NCI-H2227 (cell line): ENCODE measurements at regions not wholly inside any gene's neighbourhood (a gene's known extent, or its start where the extent isn't known, plus 50 kb on each side); places are given as distances from the start of the nearest gene placed in this dataset.

ENCODE experiments used
- DNase-seq: peaks from one replicate; lab custom pipeline; 2025; ENCODE audit not compliant: unreplicated experiment; lab: John Stamatoyannopoulos, UW

DNA sequence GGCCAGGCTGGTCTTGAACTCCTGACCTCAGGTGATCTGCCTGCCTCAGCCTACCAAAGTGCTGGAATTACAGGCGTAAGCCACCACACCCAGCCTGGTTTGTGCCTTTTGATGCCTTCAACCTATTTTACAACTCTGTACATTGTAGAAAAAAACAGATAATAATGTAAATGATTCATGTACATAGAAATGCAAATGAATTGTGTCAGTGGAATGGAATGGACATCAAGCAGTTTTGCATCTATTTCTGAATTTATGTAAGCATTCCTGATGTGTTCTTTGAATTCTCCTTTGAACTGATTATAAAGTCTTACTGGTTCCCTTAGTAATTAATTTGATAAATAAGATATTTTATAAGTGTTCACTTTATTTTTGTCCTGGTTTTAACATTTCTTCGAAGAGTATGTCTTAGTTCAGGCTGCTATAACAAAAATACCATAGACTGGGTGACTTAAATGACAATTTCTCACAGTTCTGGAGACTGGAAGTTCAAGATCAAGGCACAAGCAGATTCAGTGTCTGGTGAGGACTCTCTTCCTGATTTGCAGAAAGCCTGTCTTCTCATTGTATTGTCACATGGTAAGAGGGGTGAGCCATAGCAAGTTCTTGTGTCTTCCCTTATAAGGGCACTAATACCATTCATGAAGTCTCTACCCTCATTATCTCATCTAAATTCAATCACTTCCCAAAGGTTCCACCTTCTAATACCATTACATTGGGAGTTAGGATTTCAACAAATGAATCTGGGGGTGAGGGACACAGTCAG lies 162.2 kb upstream of the S100G start:
- no peak for DNase-seq

DNA sequence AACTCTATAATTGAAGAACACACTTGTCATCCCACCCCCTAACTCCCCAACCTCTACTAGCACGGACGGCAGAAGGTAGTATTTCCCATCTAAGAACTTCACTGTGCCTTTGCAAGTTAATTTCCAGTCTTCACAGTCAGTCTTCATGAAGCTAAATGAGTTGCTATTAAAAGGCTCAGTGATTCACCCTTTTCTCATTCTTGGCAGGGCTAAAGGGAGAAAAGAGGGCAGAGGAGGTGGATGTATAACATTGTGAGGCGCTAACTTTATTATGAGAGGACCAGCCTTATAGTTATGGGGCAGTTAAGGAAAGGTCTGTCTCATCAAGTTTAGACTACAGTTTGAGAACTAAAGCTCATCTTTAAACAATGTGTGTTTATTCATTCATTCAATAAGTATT lies 161.0 kb upstream of the S100G start:
- no peak for DNase-seq

DNA sequence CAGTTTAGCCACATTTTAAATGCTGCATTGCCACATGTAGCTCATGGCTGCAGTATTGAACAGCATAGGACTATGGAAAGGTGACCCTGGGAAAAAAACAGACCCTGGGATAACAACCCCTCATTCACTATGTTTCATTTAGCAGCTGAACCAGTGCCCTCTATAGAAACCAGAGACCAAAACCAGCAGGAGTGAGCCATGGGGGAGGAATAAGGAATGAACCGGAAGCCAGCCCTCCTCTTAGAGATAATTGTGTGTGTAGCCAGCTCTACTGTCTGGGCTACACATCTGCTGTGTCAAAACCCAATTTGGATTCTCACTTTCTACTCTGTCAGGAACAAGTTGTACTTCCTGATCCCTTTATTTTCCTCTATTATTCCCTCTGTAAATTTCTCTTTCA lies 158.5 kb upstream of the S100G start:
- peak; percentile 23 for DNase-seq

DNA sequence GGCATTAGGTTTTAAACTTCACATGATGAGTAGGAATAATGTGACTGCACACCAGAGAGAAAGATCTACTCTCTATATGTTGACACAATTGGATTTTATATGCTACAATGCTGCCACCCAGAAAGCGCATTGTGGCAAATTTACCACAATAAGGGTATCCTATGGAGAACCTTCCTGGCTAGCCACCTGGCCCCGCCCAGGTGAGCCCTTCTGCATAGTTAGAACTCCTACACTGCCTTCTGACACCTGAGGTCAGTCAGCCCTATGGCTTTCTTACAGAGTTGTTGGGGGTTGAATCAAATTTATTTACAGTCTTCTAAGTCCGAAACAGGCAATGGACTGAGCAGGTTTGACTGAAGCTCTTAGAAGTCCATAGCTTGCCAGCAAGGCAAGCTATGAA lies 153.8 kb upstream of the S100G start:
- no peak for DNase-seq

DNA sequence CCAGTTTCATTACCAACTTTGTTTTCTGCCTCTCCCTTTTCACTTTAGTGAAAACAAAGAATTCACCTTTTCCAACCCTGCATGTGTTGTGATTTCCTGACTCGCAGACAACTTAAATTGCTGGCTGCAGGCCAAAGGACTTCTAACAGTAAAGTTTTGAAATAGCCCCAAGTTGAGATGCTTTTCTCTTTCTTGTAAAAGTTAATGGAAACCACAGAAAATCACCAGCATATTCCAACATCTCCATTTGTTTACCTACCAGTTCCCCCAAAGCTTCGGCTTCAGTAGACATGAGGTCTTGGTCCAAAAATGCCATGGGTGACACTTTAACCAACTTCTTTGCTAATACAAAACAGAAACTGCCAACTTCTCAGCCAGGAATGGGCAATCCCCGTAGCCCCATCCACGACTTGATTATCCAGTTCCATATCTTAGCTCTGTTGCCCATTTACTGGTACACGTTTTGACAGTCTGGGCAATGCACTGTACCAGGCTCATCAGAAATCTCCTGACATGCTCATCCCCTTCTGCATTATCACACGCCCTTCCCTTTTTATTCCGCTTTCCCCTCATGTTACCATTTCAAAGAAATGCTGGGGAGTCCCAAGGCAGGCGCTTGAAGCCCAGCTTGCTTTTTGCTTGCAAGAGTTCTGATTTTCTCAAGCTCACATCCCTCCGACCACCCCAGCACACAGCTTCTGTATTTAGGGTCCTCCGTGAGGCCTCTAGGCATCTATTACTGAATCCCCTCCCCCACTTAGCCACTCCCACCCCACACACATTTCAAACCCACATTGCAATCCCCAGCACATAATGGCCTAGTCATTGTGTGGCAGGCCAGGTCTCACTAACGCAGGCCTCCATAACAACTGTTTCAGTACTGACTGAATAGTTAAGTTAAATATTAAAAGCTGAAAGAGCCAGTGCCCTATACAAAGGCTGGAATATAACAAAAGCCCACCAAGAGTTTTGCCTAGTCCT lies 137.9 kb upstream of the S100G start:
- DNase-seq, result no peak

DNA sequence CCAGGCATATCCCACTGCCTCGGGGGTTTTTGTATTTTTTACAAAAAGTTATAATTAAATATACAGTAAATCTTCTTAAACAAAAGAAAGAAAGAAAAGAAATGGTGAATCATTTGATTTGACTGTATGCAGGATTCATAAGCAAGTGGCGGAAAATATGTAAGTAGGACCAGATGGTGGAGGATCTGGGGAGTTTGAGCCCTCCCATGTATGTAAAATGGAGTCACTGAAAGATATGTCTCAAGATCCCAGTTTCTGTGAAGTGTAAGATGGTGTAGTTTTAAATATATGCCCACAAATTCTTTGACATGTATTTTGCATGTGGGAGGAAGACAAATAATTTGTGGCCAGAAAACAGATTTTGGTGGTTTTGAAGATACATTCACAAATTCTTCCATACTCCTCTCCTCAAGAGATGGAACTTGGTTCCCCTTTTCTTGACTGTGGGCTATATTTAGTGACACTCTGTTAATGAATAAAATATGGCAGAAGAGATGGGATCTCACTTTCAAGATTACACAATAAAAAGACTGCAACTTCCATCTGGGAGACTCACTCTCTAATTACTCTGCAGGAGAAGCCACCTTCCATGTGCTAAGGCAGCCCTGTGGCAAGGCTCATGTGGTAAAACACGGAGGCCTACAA lies 133.6 kb upstream of the S100G start:
- DNase-seq, result no peak

DNA sequence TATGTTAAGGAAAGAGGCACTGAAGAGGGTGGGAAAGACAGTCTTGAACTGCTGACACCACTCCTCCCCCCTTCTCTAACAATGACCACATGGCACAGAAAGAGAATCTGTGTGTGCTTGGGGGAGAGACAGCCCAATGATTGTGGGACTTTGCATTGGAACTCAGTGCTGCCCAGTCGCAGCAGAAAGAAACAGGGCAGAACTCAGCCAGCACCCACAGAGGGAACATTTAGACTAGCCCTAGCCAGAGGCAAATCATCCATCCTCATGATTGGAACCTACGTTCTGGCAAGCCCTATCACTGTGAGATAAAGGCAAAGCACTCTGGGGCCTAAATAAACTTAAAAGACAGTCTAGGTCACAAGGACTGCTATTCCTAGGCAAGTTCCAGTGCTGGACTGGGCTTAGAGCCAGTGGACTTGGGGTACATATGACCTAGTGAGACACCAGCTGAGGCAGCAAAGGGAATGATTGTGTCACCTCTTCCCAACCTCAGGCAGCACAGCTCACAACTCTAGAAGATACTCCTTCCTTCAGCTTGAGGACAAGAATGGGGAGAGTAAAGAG lies 132.8 kb upstream of the S100G start:
- DNase-seq, result no peak

DNA sequence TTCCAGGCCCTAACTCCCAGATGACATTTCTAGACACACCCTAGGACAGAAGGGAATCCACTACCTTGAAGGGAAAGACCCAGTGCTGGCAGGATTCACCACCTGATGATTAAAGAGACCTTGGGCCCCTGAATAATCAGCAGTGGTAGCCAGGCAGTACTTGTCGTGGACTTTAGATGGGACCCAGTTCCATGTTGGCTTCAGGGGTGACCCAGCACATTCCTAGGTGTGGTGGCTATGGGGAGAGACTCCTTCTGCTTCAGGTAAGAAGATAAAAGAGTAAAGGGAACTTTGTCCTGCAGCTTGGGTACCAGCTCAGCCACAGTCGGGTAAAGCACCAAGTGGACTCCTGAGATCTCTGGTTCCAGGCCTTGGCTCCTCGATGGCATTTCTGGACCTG lies 131.8 kb upstream of the S100G start:
- no peak for DNase-seq

DNA sequence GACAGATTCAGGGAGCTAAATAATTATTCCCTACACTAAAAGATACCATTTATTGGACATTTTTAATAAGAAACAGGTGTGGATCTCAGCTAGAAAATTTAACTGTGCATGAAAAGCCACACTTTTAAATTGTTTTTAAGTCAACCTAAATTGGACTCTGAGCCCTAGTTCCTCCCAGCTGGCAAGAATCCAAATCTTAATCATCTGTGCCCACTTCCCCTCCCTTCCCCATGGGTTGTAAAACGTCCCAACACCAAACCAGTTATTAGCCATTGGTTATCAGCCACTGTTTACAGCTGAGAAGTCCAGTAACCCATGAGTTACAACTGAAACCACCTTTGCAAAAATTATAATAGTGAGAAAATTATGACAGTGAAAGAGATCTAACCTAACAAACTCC lies 125.6 kb upstream of the S100G start:
- peak; percentile 8 for DNase-seq

DNA sequence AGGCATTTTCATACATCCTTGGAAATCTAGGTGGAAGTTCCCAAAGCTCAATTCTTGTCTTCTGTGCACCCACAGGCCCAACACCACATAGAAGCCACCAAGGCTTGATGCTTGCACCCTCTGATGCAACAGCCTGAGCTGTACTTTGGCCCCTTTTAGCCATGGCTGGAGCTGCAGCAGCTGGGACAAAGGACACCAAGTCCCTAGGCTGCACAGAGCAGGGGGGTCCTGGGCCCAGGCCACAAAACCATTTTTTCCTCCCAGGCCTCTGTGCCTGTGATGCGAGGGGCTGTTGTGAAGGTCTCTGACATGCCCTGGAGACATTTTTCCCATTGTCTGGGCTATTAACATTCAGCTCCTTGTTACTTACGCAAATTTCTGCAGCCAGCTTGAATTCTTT lies 124.0 kb upstream of the S100G start:
- no peak for DNase-seq

DNA sequence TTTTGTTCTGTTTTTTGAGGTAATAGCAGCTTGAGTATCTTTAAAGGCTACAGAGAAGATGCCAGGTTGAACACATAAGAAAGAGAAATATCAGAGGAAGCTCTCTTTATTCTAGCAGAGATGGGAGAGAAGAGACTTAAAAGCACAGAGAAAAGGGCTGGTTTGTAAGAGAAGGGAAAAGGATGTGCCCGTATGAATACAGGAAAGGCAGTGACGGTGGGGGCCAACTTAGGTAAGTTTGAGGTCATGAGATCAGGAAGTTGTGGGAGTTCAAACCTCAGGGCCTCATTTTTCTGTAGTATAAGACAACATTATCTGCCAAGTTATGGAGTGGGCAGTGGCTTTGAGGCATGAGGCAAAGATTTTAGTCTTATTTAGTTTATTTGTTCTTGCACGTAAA lies 121.3 kb upstream of the S100G start:
- DNase-seq, result no peak
